ENCODE measurements at regions not wholly inside any gene's neighbourhood (a gene's known extent, or its start where the extent isn't known, plus 50 kb on each side); places are given as distances from the start of the nearest gene placed in this dataset.
A peak's percentile ranks its signal among the peaks of the same experiment; 100 is the strongest.

GRCh38 chr6:55652429-55652828 is 73.4 kb upstream of the HMGCLL1 start:
- POLR2A ChIA-PET (ENCODE audit: low non-redundant PET), result no interaction called here
- TF ChIP-seq CTCF (conservative IDR thresholded peaks at IDR 0.05; ENCODE audit: low read depth), result no peak
- no peak overlapping the region for H3K27ac ChIP-seq
- DNase-seq (ENCODE audit: low spot score), result no peak
- CTCF ChIA-PET, result interaction anchor here (0.8 kb wide), 1 partner anchor 15 kb away, joined by 5 read pairs; no protein-coding TSS in a partner anchor

GRCh38 chr6:55651015-55651414 is 72.0 kb upstream of the HMGCLL1 start:
- TF ChIP-seq CTCF (conservative IDR thresholded peaks at IDR 0.05; ENCODE audit: low read depth), result no peak
- no peak overlapping the region for H3K27ac ChIP-seq
- POLR2A ChIA-PET (ENCODE audit: low non-redundant PET), result no interaction called here
- CTCF ChIA-PET, result no interaction called here
- DNase-seq (ENCODE audit: low spot score), result no peak

GRCh38 chr6:55643861-55644260 is 64.9 kb upstream of the HMGCLL1 start:
- no peak for TF ChIP-seq CTCF (conservative IDR thresholded peaks at IDR 0.05; ENCODE audit: low read depth)
- ChIA-PET POLR2A (ENCODE audit: low non-redundant PET) (no interaction called here), CTCF (no interaction called here)
- H3K27ac ChIP-seq, result no peak overlapping the region
- DNase-seq (ENCODE audit: low spot score), result no peak

- no peak for TF ChIP-seq CTCF (conservative IDR thresholded peaks at IDR 0.05; ENCODE audit: low read depth)
- ChIA-PET CTCF (no interaction called here), POLR2A (ENCODE audit: low non-redundant PET) (no interaction called here)
- no peak for DNase-seq (ENCODE audit: low spot score)
- H3K27ac ChIP-seq, result no peak overlapping the region
Measured at GRCh38 chr6:55642366-55642765, 63.4 kb upstream of the HMGCLL1 start.

- DNase-seq (ENCODE audit: low spot score), result peak; percentile 68
- ChIA-PET CTCF (no interaction called here), POLR2A (ENCODE audit: low non-redundant PET) (no interaction called here)
- no peak for TF ChIP-seq CTCF (conservative IDR thresholded peaks at IDR 0.05; ENCODE audit: low read depth)
- H3K27ac ChIP-seq, result no peak overlapping the region
Measured at GRCh38 chr6:55636406-55637102, 57.6 kb upstream of the HMGCLL1 start.

GRCh38 chr6:55633471-55633870 is 54.5 kb upstream of the HMGCLL1 start:
- no peak overlapping the region for H3K27ac ChIP-seq
- TF ChIP-seq CTCF (conservative IDR thresholded peaks at IDR 0.05; ENCODE audit: low read depth), result no peak
- DNase-seq (ENCODE audit: low spot score), result no peak
- ChIA-PET POLR2A (ENCODE audit: low non-redundant PET) (no interaction called here), CTCF (no interaction called here)

Data from RWPE1 (cell line).